Endodermal cell (in vitro differentiated cells): ENCODE measurements at regions not wholly inside any gene's neighbourhood (a gene's known extent, or its start where the extent isn't known, plus 50 kb on each side); places are given as distances from the start of the nearest gene placed in this dataset.
A peak's percentile ranks its signal among the peaks of the same experiment; 100 is the strongest.

Source experiments
- DNase-seq: peaks from one replicate; pipeline ENCODE4 v3.0.0-alpha.2; 2017
- H3K27ac ChIP-seq: 2 replicates; pipeline ENCODE4 v1.5.1; 2013; ENCODE audit warnings: mild to moderate bottlenecking, low read depth, low read length, moderate library complexity
- H3K27me3 ChIP-seq: 2 replicates; pipeline ENCODE4 v1.6.1; 2013; ENCODE audit warnings: mild to moderate bottlenecking, low read length, moderate library complexity; ENCODE audit not compliant: insufficient read depth, control insufficient read depth, poor library complexity, severe bottlenecking
- H3K36me3 ChIP-seq: 2 replicates; pipeline ENCODE4 v1.7.0; 2013; ENCODE audit warnings: mild to moderate bottlenecking, low read length, moderate library complexity; ENCODE audit not compliant: control insufficient read depth, insufficient read depth
- H3K4me1 ChIP-seq: one replicate; pipeline ENCODE4 v1.7.0; 2013; ENCODE audit warnings: low read length; ENCODE audit not compliant: control insufficient read depth, insufficient read depth
- H3K4me3 ChIP-seq: 2 replicates; pipeline ENCODE4 v1.5.1; 2013; ENCODE audit warnings: mild to moderate bottlenecking, low read length, moderate library complexity
- H3K9ac ChIP-seq: 2 replicates; pipeline ENCODE4 v1.6.1; 2013; ENCODE audit warnings: mild to moderate bottlenecking, low read length, moderate library complexity; ENCODE audit not compliant: poor library complexity, severe bottlenecking; ENCODE audit errors: extremely low read depth
- H3K9me3 ChIP-seq: 2 replicates; pipeline ENCODE4 v1.6.1; 2013; ENCODE audit warnings: mild to moderate bottlenecking, low read length, moderate library complexity; ENCODE audit not compliant: control insufficient read depth
- H3K27ac Mint-ChIP-seq: 2 replicates; pipeline ENCODE4 v1.8.0; 2020; ENCODE audit warnings: mixed read lengths
- H3K27me3 Mint-ChIP-seq: 2 replicates; pipeline ENCODE4 v1.8.0; 2021; ENCODE audit warnings: mild to moderate bottlenecking, mixed read lengths; ENCODE audit not compliant: insufficient read depth
- H3K36me3 Mint-ChIP-seq: 2 replicates; pipeline ENCODE4 v1.8.0; 2020; ENCODE audit warnings: low read depth, mixed read lengths
- H3K4me1 Mint-ChIP-seq: 2 replicates; pipeline ENCODE4 v1.8.0; 2020; ENCODE audit warnings: mixed read lengths
- H3K4me3 Mint-ChIP-seq: 2 replicates; pipeline ENCODE4 v1.8.0; 2020; ENCODE audit warnings: mild to moderate bottlenecking, moderate library complexity, mixed read lengths
- H3K9me3 Mint-ChIP-seq: 2 replicates; pipeline ENCODE4 v1.8.0; 2020; ENCODE audit warnings: mild to moderate bottlenecking, mixed read lengths
- WGBS, 2 experiments: methylation state at CpG; one replicate each; pipeline versions ENCODE4 v1.1.5 to v1.1.7; 2013; ENCODE audit warnings: missing lambda C conversion rate in 2 of 2, mixed read lengths in 1 of 2; ENCODE audit not compliant: insufficient coverage in 1 of 2, insufficient read length in 1 of 2; 5-methylcytosine and 5-hydroxymethylcytosine counted together
- TF ChIP-seq, protein P1 (sequence below): fragments of 200-600 bp; sonication (generic); conservative IDR thresholded peaks from 2 replicates; pipeline ENCODE4 v1.5.0; 2021; ENCODE audit warnings: antibody characterized with exemption, mild to moderate bottlenecking

DNA sequence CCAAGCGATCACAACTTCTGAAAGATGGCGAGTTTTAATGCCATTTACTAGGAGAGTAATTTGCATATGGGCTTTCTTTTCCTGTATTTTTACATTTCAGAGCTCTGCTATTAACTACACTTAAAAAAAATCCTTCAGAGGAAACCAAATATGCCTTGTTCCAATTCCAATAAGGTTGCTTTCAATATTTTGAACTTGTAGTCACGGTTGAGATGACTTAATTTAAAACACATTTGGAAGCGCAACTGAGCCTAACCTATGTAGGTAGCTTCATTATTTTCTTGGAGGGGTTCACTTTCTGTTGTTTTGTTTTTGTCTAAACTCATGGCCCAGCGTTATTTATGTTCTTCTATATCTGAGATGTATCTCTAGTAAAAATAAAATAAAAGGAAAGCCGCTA is 93.4 kb downstream of the BLID start:
- H3K4me1 Mint-ChIP-seq, result no peaks in the 10 kb centered on the region
- DNase-seq, result no peak
- no peak overlapping the region for H3K27ac Mint-ChIP-seq
- no peaks in the 10 kb centered on the region for H3K36me3 Mint-ChIP-seq
- H3K27me3 Mint-ChIP-seq, result peaks cover 5% of the 10 kb centered on the region
- no peak overlapping the region for H3K4me3 ChIP-seq
- H3K9me3 Mint-ChIP-seq, result no peaks in the 10 kb centered on the region
- TF ChIP-seq, protein P1, sequence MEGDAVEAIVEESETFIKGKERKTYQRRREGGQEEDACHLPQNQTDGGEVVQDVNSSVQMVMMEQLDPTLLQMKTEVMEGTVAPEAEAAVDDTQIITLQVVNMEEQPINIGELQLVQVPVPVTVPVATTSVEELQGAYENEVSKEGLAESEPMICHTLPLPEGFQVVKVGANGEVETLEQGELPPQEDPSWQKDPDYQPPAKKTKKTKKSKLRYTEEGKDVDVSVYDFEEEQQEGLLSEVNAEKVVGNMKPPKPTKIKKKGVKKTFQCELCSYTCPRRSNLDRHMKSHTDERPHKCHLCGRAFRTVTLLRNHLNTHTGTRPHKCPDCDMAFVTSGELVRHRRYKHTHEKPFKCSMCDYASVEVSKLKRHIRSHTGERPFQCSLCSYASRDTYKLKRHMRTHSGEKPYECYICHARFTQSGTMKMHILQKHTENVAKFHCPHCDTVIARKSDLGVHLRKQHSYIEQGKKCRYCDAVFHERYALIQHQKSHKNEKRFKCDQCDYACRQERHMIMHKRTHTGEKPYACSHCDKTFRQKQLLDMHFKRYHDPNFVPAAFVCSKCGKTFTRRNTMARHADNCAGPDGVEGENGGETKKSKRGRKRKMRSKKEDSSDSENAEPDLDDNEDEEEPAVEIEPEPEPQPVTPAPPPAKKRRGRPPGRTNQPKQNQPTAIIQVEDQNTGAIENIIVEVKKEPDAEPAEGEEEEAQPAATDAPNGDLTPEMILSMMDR, result no peak
- no peaks in the 10 kb centered on the region for H3K4me1 ChIP-seq
- WGBS, 2 experiments, result 94 to 96% methylated on average over 4 to 6 of the region's 6 CpGs
- H3K27me3 ChIP-seq, result no peaks in the 10 kb centered on the region
- H3K27ac ChIP-seq, result no peak overlapping the region
- no peak overlapping the region for H3K9ac ChIP-seq
- H3K9me3 ChIP-seq, result no peaks in the 10 kb centered on the region
- H3K36me3 ChIP-seq, result no peaks in the 10 kb centered on the region
- H3K4me3 Mint-ChIP-seq, result no peak overlapping the region

DNA sequence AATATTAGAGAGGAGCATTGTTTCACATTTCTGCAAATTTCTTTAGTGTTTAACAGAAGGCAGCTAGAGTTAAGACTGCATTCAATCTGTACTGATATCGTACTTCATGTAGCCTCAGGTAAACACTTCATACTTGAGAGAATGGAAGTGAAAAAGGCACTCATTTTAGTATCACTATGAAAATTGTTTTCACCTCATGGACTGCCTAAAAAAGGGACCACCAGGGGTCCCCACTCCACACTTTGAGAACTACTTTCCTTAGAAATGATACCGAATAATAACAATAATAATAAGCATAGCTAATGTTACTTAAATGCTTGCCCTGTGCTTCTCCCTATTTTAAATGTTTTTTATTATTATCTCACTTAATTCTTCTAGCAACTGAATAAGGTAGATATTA is 95.1 kb downstream of the BLID start:
- Histone ChIP-seq H3K4me3 (no peak overlapping the region), H3K9me3 (no peaks in the 10 kb centered on the region), H3K27ac (no peak overlapping the region), H3K4me1 (no peaks in the 10 kb centered on the region), H3K27me3 (no peaks in the 10 kb centered on the region), H3K36me3 (no peaks in the 10 kb centered on the region), H3K9ac (no peak overlapping the region)
- Mint-ChIP-seq H3K4me1 (no peaks in the 10 kb centered on the region), H3K9me3 (no peaks in the 10 kb centered on the region), H3K27ac (no peak overlapping the region), H3K4me3 (no peak overlapping the region), H3K27me3 (peaks cover 2% of the 10 kb centered on the region), H3K36me3 (no peaks in the 10 kb centered on the region)
- TF ChIP-seq, protein P1, result peak; percentile 76
- peak; percentile 53 for DNase-seq
- 94 to 100% methylated on average over 1 of the region's 2 CpGs for WGBS, 2 experiments

DNA sequence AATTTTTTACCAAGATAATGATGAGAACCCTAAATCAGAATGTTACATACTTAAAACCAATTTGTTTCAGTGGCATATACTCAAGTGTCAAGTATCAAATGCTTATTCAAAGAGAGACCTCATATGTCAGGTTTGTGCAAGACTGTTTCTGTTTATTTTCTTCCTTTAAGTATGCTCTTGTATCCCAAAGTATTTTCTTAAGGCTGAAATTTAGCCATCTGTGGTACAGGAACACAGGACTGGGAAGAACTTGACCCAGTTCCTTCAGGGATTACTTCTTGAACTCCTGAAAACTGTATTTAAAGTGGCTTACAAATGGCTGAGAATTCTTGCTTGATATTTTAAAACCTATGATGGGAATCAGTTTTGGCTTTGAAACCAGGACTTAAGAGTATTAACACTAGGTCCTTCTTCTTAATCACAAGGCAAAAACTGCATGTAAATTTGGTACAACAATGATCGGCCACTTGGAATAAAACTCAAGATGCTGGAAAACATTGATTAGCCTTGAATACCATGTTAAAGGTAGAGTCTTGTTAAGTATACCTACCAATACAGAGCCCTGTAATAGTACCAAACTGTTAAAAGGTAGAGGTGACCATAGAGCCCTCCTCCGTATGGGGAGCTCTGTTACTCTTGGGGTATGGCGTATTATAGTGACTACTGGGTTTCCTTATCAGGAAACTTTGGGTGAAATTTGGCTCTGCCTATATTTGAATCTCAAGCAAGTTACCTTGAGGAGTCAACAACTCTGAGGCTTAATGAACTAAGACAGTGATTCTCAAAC is 95.9 kb downstream of the BLID start:
- Mint-ChIP-seq H3K4me3 (no peak overlapping the region), H3K36me3 (no peaks in the 10 kb centered on the region), H3K27me3 (no peaks in the 10 kb centered on the region), H3K27ac (no peak overlapping the region), H3K4me1 (no peaks in the 10 kb centered on the region), H3K9me3 (no peaks in the 10 kb centered on the region)
- no peaks in the 10 kb centered on the region for H3K27me3 ChIP-seq
- TF ChIP-seq, protein P1, result no peak
- no peak overlapping the region for H3K9ac ChIP-seq
- 98 to 100% methylated on average over 3 of the region's 3 CpGs for WGBS, 2 experiments
- no peaks in the 10 kb centered on the region for H3K9me3 ChIP-seq
- H3K36me3 ChIP-seq, result no peaks in the 10 kb centered on the region
- no peaks in the 10 kb centered on the region for H3K4me1 ChIP-seq
- no peak overlapping the region for H3K4me3 ChIP-seq
- no peak overlapping the region for H3K27ac ChIP-seq
- DNase-seq, result no peak
